HepG2 (cell line): ENCODE measurements at regions not wholly inside any gene's neighbourhood (a gene's known extent, or its start where the extent isn't known, plus 50 kb on each side); places are given as distances from the start of the nearest gene placed in this dataset.

Source experiments
- ATAC-seq: fragments of 200-7000 bp; cut with Tn5 transposase; 3 replicates; pipeline ENCODE4 v1.9.1; 2020; ENCODE audit warnings: mild to moderate bottlenecking, moderate library complexity
- BruUV-seq: library from RNA; stranded (reverse); fragments of 400-500 nt; replicated peaks from 2 replicates; lab custom pipeline; 2021; lab: Mats Ljungman, UMichigan
- CTCF ChIA-PET: fragments of 300-600 bp; formaldehyde crosslinking; extraction: SDS; loops from one replicate; lab custom pipeline; 2021; ENCODE audit warnings: low total read pairs, inconsistent platforms, low intra/inter-chr PET ratio; lab: Yijun Ruan, JAX
- POLR2A ChIA-PET: fragments of 350-600 bp; sonication (Branson Sonifier 250); formaldehyde crosslinking; loops from one replicate; lab custom pipeline; 2020; ENCODE audit warnings: antibody characterized with exemption, inconsistent platforms; lab: Yijun Ruan, JAX
- DNase-seq: peaks from one replicate; pipeline ENCODE4 v3.0.0-alpha.2; 2015; ENCODE audit warnings: low spot score
- FAIRE-seq: peaks from 3 replicates; lab custom pipeline; 2011; peaks lifted over from hg19 to GRCh38; lab: Jason Lieb, UNC
- H2AFZ ChIP-seq: one replicate; pipeline ENCODE4 v1.6.1; 2011; ENCODE audit warnings: low read length, inconsistent platforms
- H3K27ac ChIP-seq: fragments of 300-600 bp; 3 replicates; pipeline ENCODE4 v1.8.0; 2011; ENCODE audit warnings: mixed run types, mild to moderate bottlenecking, mixed read lengths, low read length, inconsistent platforms; ENCODE audit not compliant: insufficient read depth; ENCODE audit errors: extremely low read length
- H3K27me3 ChIP-seq, 2 experiments: fragments of 200-600 bp in 1 of 2; 2 replicates in 1 of 2; 3 replicates in 1 of 2; pipeline versions ENCODE4 v1.6.0 to v1.8.0; 2011; ENCODE audit warnings: low read length in 2 of 2, mild to moderate bottlenecking in 2 of 2, moderate library complexity in 2 of 2, inconsistent platforms in 1 of 2; ENCODE audit not compliant: insufficient read depth in 2 of 2, control insufficient read depth in 1 of 2
- H3K36me3 ChIP-seq, 2 experiments: fragments of 200-600 bp in 1 of 2; replicated peaks in 1 of 2; 2 replicates in 1 of 2; 3 replicates in 1 of 2; pipeline versions ENCODE4 v1.5.1 to v1.8.0; 2011; ENCODE audit warnings: low read length in 2 of 2, inconsistent platforms in 1 of 2; ENCODE audit not compliant: insufficient read depth in 2 of 2, control insufficient read depth in 1 of 2
- H3K4me1 ChIP-seq: 2 replicates; pipeline ENCODE4 v1.5.1; 2012; ENCODE audit warnings: low read length, inconsistent platforms; ENCODE audit not compliant: insufficient read depth
- H3K4me2 ChIP-seq: 2 replicates; pipeline ENCODE4 v1.6.0; 2011; ENCODE audit warnings: low read depth, low read length, inconsistent platforms
- H3K4me3 ChIP-seq, 3 experiments: fragments of 200-600 bp in 1 of 3; sonication (generic), shearing (Covaris generic) in 1 of 3; replicated peaks in 1 of 3; 2 replicates each; pipeline ENCODE4 v1.5.1; 2011 to 2016; ENCODE audit warnings: low read length in 3 of 3, inconsistent platforms in 2 of 3, low read depth in 2 of 3, mild to moderate bottlenecking in 2 of 3, control low read depth in 1 of 3, mixed read lengths in 1 of 3; ENCODE audit not compliant: insufficient read depth in 1 of 3
- H3K79me2 ChIP-seq: one replicate; pipeline ENCODE4 v1.6.1; 2011; ENCODE audit warnings: low read length, inconsistent platforms; ENCODE audit not compliant: insufficient read depth
- H3K9ac ChIP-seq: 2 replicates; pipeline ENCODE4 v1.6.0; 2011; ENCODE audit warnings: mild to moderate bottlenecking, low read depth, low read length, inconsistent platforms; ENCODE audit not compliant: insufficient read depth
- H3K9me3 ChIP-seq: 2 replicates; pipeline ENCODE4 v1.5.1; 2012; ENCODE audit warnings: mild to moderate bottlenecking, low read length
- H4K20me1 ChIP-seq: 2 replicates; pipeline ENCODE4 v1.6.0; 2011; ENCODE audit warnings: inconsistent platforms, mild to moderate bottlenecking, low read length, moderate library complexity; ENCODE audit not compliant: insufficient read depth
- KDM5B ChIP-seq: sonication (generic); formaldehyde crosslinking; IDR thresholded peaks from 2 replicates; pipeline ENCODE4 v1.4.0; 2020; ENCODE audit warnings: missing genetic modification reagents, mild to moderate bottlenecking, borderline replicate concordance
- MEF2D ChIP-seq: sonication (generic); formaldehyde crosslinking; IDR thresholded peaks from 2 replicates; pipeline ENCODE4 v1.5.1; 2020; ENCODE audit warnings: mild to moderate bottlenecking, missing genetic modification reagents
- NR2F6 ChIP-seq, 2 experiments: IDR thresholded peaks; 2 replicates each; pipeline ENCODE4 v1.6.1; 2016; ENCODE audit warnings: antibody characterized with exemption in 1 of 2, mild to moderate bottlenecking in 1 of 2
- POLR2AphosphoS5 ChIP-seq: IDR thresholded peaks from 2 replicates; pipeline ENCODE4 v1.6.1; 2012; ENCODE audit warnings: low read depth, low read length
- PPARG ChIP-seq: conservative IDR thresholded peaks from 2 replicates; pipeline ENCODE4 v1.6.1; 2016; ENCODE audit warnings: missing biosample characterization, missing genetic modification reagents
- ZNF124 ChIP-seq: sonication (generic); formaldehyde crosslinking; IDR thresholded peaks from 2 replicates; pipeline ENCODE4 v1.4.0; 2020; ENCODE audit warnings: missing genetic modification reagents
- ZNF839 ChIP-seq: sonication (generic); formaldehyde crosslinking; IDR thresholded peaks from 2 replicates; pipeline ENCODE4 v1.4.0; 2020; ENCODE audit warnings: missing genetic modification reagents, mild to moderate bottlenecking, borderline replicate concordance
- ZSCAN20 ChIP-seq: sonication (generic); formaldehyde crosslinking; IDR thresholded peaks from 2 replicates; pipeline ENCODE4 v1.4.0; 2020; ENCODE audit warnings: missing genetic modification reagents, mild to moderate bottlenecking, borderline replicate concordance
- WGBS: methylation state at CpG from one replicate; pipeline ENCODE4 v1.1.6; 2017; ENCODE audit warnings: low lambda C conversion rate; 5-methylcytosine and 5-hydroxymethylcytosine counted together
- in situ Hi-C: cut with HindIII; loops from 2 replicates; pipeline ENCODE4 v1.10.0; 2017; ENCODE audit warnings: low pct_unique_long_range_greater_than_20kb; ENCODE audit not compliant: extremely low pct_ligation_motif_present
- intact Hi-C: fragments of 100-400 bp; cut with micrococcal nuclease; formaldehyde crosslinking; loops from one replicate; pipeline ENCODE4 v1.10.0; 2022; ENCODE audit not compliant: unreplicated experiment
- TF ChIP-seq, protein P1 (sequence below): sonication (generic); formaldehyde crosslinking; IDR thresholded peaks from 2 replicates; pipeline ENCODE4 v1.4.0; 2020; ENCODE audit warnings: missing genetic modification reagents

DNA sequence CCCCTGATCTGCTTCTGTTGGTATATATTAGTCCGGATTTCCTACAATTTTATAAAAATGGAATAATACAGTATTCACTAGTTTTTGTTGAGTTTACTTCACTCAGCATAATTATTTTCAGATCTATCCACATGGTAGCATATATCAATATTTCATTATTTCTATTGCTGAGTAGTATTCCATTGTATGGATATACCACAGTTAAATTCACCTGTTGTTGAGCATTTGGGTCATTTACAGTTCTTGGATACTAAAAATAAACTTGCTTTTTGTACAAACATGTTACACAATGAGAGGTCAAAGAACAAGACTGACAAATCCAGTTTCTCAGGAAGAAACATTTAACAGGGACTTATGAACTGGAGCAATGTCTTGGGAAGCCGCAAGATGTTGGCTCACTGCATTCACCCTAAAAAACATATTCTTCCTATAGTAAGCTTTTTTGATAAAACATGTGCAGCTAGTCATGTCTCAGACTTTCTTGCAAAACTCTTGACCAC lies 126.9 kb upstream of the HS3ST2 start:
- no peak for TF ChIP-seq ZSCAN20 (CRISPR knock-in tag)
- TF ChIP-seq ZNF124: peak; percentile 96
- no peak for TF ChIP-seq ZNF839 (CRISPR knock-in tag)
- TF ChIP-seq MEF2D (CRISPR knock-in tag): no peak
- no peak for TF ChIP-seq KDM5B (CRISPR knock-in tag)
- no peak for TF ChIP-seq NR2F6 (IDR thresholded peaks at IDR 0.05)
- TF ChIP-seq NR2F6 (CRISPR knock-in tag; IDR thresholded peaks at IDR 0.05): no peak
- Histone ChIP-seq H3K4me2 (no peak overlapping the region), H3K79me2 (no peaks in the 10 kb centered on the region), H3K4me1 (no peaks in the 10 kb centered on the region), H2AFZ (no peak overlapping the region), H3K27me3 (peaks cover 0 to 2% of the 10 kb centered on the region in 2 experiments; a peak in 1 of 5 replicates), H3K27ac (no peak overlapping the region), H3K4me3 (no peak overlapping the region), H4K20me1 (no peaks in the 10 kb centered on the region), H3K9me3 (peaks cover 9% of the 10 kb centered on the region), H3K36me3 (no peaks in the 10 kb centered on the region), H3K9ac (no peak overlapping the region)
- WGBS: 64% methylated on average over 2 of the region's 2 CpGs
- DNase-seq (no peak), ATAC-seq (no peak), FAIRE-seq (no peak)
- CTCF ChIA-PET: no interaction called here
- POLR2A ChIA-PET: no interaction called here
- intact Hi-C loops (no loop called here), in situ Hi-C loops (no loop called here)
- no TSS peak for BruUV-seq

DNA sequence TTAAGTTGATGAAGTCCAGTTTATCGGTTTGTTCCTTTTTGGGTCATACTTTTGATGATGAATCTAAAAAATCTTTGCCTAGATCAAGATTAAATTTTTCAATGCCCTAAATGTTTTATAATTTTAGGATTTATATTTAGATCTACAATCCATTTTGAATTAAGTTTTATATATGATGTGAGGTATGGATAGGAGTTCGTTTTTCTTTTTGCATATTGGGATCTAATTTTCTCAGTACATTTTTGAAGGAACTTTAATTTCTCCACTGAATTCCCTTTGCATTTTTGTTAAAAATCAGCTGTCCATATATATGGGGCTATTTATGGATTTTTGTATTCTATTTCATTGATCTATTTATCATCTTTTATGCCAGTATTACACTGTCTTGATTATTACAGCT lies 125.5 kb upstream of the HS3ST2 start:
- intact Hi-C loops: no loop called here
- ChIA-PET POLR2A (no interaction called here), CTCF (no interaction called here)
- FAIRE-seq (no peak), DNase-seq (no peak), ATAC-seq (no peak)
- Histone ChIP-seq H3K9ac (no peak overlapping the region), H3K9me3 (peaks cover 9% of the 10 kb centered on the region), H3K27me3 (peaks cover 0 to 7% of the 10 kb centered on the region in 2 experiments; a peak in 2 of 5 replicates), H3K4me2 (no peak overlapping the region), H2AFZ (no peak overlapping the region), H4K20me1 (no peaks in the 10 kb centered on the region), H3K36me3 (no peaks in the 10 kb centered on the region), H3K4me3 (no peak overlapping the region), H3K27ac (no peak overlapping the region), H3K4me1 (no peaks in the 10 kb centered on the region), H3K79me2 (no peaks in the 10 kb centered on the region)
- TF ChIP-seq, protein P1, sequence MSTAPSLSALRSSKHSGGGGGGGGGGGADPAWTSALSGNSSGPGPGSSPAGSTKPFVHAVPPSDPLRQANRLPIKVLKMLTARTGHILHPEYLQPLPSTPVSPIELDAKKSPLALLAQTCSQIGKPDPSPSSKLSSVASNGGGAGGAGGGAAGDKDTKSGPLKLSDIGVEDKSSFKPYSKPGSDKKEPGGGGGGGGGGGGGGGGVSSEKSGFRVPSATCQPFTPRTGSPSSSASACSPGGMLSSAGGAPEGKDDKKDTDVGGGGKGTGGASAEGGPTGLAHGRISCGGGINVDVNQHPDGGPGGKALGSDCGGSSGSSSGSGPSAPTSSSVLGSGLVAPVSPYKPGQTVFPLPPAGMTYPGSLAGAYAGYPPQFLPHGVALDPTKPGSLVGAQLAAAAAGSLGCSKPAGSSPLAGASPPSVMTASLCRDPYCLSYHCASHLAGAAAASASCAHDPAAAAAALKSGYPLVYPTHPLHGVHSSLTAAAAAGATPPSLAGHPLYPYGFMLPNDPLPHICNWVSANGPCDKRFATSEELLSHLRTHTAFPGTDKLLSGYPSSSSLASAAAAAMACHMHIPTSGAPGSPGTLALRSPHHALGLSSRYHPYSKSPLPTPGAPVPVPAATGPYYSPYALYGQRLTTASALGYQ (CRISPR knock-in tag): 0 out of 2 replicates have a peak, but pooled peaks have one; percentile 22
- TF ChIP-seq POLR2AphosphoS5: no peak
- TF ChIP-seq PPARG: 0 out of 2 replicates have a peak, but pooled peaks have one; percentile 3
- in situ Hi-C loops: no loop called here
- no TSS peak for BruUV-seq
- WGBS: 27% methylated on average over 2 of the region's 2 CpGs
